ENCODE measurements at regions not wholly inside any gene's neighbourhood (a gene's known extent, or its start where the extent isn't known, plus 50 kb on each side); places are given as distances from the start of the nearest gene placed in this dataset.

DNA sequence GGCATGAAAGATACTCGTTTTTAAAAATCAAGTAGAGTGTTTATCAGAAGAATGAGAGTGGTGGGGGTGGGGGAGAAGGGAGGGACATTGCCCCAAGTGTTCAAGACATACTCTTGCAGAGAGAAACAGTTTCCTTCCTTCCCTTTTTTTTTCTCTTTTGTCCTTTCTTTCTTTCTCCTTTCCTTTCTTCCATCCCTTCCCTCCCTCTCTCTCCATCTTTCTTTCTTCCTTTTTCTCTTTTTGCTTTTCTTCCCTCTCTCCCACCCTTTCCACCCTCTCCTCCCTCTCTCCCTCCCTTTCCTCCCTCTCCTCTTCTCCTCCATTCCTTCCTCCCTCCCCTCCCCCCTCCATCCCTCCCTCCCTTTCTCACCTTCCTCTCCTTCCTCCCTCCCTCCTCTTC lies 478.3 kb upstream of the EDIL3 start:
- TF ChIP-seq ZNF274 (IDR thresholded peaks at IDR 0.05; ENCODE audit: low read depth, low read length) = no peak
- no peak for TF ChIP-seq YY1 (IDR thresholded peaks at IDR 0.05; ENCODE audit: insufficient read depth, insufficient read length)
- TF ChIP-seq SUZ12 (IDR thresholded peaks at IDR 0.05; ENCODE audit: extremely low read depth, insufficient read depth, insufficient read length) = no peak
- Histone ChIP-seq H3K4me3 (ENCODE audit: insufficient read length, low read depth) (no peak overlapping the region), H3K27me3 (ENCODE audit: insufficient read depth, insufficient read length) (no peaks in the 10 kb centered on the region), H3K36me3 (ENCODE audit: insufficient read depth, insufficient read length, low read length) (no peaks in the 10 kb centered on the region), H3K9me3 (ENCODE audit: insufficient read depth, low read length) (no peaks in the 10 kb centered on the region), H3K9ac (ENCODE audit: insufficient read length, low read depth) (no peak overlapping the region), H3K4me1 (ENCODE audit: insufficient read depth, insufficient read length) (no peaks in the 10 kb centered on the region)
- DNase-seq (ENCODE audit: low read depth, low spot score) = no peak

DNA sequence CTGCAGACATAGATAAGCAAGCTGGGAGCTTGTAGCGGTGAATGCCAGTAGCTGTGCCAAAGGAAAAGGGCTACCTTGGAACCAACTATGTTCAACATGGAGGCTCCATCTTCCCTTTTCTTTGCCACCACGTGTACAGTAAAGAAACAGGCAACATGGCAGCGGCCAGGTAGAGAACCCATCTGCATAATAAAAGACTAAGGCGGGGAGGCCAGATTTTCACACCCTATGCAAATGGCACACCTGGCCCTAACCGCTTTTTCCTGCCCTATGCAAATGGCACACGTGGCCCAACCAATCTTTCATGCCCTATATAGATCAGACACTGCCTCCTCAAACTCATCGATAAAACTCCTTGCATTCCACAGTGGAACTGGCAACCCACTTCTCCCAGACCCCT lies 477.5 kb upstream of the EDIL3 start:
- Histone ChIP-seq H3K36me3 (ENCODE audit: insufficient read depth, insufficient read length, low read length) (no peaks in the 10 kb centered on the region), H3K9ac (ENCODE audit: insufficient read length, low read depth) (no peak overlapping the region), H3K4me1 (ENCODE audit: insufficient read depth, insufficient read length) (no peaks in the 10 kb centered on the region), H3K4me3 (ENCODE audit: insufficient read length, low read depth) (no peak overlapping the region), H3K27me3 (ENCODE audit: insufficient read depth, insufficient read length) (no peaks in the 10 kb centered on the region), H3K9me3 (ENCODE audit: insufficient read depth, low read length) (no peaks in the 10 kb centered on the region)
- no peak for DNase-seq (ENCODE audit: low read depth, low spot score)
- TF ChIP-seq ZNF274 (IDR thresholded peaks at IDR 0.05; ENCODE audit: low read depth, low read length) (no peak), SUZ12 (IDR thresholded peaks at IDR 0.05; ENCODE audit: extremely low read depth, insufficient read depth, insufficient read length) (no peak), YY1 (IDR thresholded peaks at IDR 0.05; ENCODE audit: insufficient read depth, insufficient read length) (no peak)

DNA sequence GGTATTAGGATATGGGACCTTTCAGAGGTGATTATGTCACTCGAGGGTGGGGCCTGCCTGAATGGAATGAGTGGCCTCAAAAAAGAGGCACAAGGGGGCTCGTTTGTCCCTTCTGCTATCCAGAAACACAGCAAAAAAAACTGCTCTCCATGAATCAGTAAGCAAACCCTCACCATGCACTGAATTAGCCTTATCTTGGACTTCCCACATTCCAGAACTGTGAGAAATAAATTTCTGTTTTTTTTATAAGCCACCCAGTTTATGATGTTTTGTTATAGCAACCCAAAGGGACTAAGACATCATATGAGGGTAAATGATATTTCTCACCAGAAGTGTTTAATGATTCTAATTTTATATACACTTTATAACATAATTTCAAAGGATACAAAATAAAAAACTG lies 476.6 kb upstream of the EDIL3 start:
- no peak for TF ChIP-seq YY1 (IDR thresholded peaks at IDR 0.05; ENCODE audit: insufficient read depth, insufficient read length)
- Histone ChIP-seq H3K27me3 (ENCODE audit: insufficient read depth, insufficient read length) (no peaks in the 10 kb centered on the region), H3K36me3 (ENCODE audit: insufficient read depth, insufficient read length, low read length) (no peaks in the 10 kb centered on the region), H3K4me3 (ENCODE audit: insufficient read length, low read depth) (no peak overlapping the region), H3K9ac (ENCODE audit: insufficient read length, low read depth) (no peak overlapping the region), H3K4me1 (ENCODE audit: insufficient read depth, insufficient read length) (no peaks in the 10 kb centered on the region), H3K9me3 (ENCODE audit: insufficient read depth, low read length) (no peaks in the 10 kb centered on the region)
- DNase-seq (ENCODE audit: low read depth, low spot score) = no peak

DNA sequence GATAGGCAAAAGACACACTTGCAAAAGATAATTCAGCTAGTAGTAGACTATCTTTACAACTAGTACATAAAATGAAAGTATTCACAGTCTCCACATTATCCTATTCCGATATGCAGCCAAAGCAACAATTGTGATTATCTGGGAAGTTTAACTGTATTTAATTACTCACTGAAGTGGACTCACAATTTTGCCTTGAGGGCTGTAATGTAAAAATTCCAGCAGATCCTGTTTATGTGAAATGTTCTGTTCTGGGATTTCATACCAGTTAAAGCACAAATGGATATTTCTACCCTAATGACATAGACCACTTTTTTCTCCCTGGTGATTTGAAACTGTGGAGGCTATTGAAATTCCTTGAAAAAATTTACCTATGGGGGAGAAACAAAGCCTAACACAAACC lies 474.4 kb upstream of the EDIL3 start:
- no peak overlapping the region for H3K4me3 ChIP-seq (ENCODE audit: insufficient read length, low read depth)
- no peak for DNase-seq (ENCODE audit: low read depth, low spot score)
- TF ChIP-seq YY1 (IDR thresholded peaks at IDR 0.05; ENCODE audit: insufficient read depth, insufficient read length) = no peak
- TF ChIP-seq ZNF274 (IDR thresholded peaks at IDR 0.05; ENCODE audit: low read depth, low read length) = no peak
- TF ChIP-seq SUZ12 (IDR thresholded peaks at IDR 0.05; ENCODE audit: extremely low read depth, insufficient read depth, insufficient read length) = no peak
- H3K9me3 ChIP-seq (ENCODE audit: insufficient read depth, low read length) = no peaks in the 10 kb centered on the region
- no peak overlapping the region for H3K9ac ChIP-seq (ENCODE audit: insufficient read length, low read depth)
- H3K36me3 ChIP-seq (ENCODE audit: insufficient read depth, insufficient read length, low read length) = no peaks in the 10 kb centered on the region
- H3K4me1 ChIP-seq (ENCODE audit: insufficient read depth, insufficient read length) = no peaks in the 10 kb centered on the region
- H3K27me3 ChIP-seq (ENCODE audit: insufficient read depth, insufficient read length) = no peaks in the 10 kb centered on the region

DNA sequence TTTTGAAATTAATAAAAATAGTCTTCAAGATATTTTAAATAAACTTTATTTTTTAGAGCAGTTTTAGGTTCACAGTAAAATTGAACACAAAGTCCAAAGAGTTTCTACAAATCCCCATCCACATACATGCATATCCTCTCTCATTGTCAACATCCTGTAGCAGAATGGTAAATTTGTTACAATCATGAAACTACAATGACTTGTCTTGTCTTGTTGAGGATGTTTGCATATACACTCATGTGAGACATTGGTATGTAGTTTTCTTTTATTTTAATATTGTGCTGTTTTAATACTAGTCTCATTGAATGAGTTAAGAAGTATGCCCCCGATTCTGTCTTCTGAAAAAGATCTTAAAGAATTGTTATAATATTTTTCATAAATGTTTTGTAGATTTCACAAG lies 447.0 kb upstream of the EDIL3 start:
- Histone ChIP-seq H3K9me3 (ENCODE audit: insufficient read depth, low read length) (peaks cover 13% of the 10 kb centered on the region; the same call in 1 of the 2 replicates), H3K27me3 (ENCODE audit: insufficient read depth, insufficient read length) (no peaks in the 10 kb centered on the region), H3K9ac (ENCODE audit: insufficient read length, low read depth) (no peak overlapping the region), H3K36me3 (ENCODE audit: insufficient read depth, insufficient read length, low read length) (no peaks in the 10 kb centered on the region), H3K4me1 (ENCODE audit: insufficient read depth, insufficient read length) (no peaks in the 10 kb centered on the region), H3K4me3 (ENCODE audit: insufficient read length, low read depth) (no peak overlapping the region)
- no peak for TF ChIP-seq SUZ12 (IDR thresholded peaks at IDR 0.05; ENCODE audit: extremely low read depth, insufficient read depth, insufficient read length)
- DNase-seq (ENCODE audit: low read depth, low spot score) = no peak

DNA sequence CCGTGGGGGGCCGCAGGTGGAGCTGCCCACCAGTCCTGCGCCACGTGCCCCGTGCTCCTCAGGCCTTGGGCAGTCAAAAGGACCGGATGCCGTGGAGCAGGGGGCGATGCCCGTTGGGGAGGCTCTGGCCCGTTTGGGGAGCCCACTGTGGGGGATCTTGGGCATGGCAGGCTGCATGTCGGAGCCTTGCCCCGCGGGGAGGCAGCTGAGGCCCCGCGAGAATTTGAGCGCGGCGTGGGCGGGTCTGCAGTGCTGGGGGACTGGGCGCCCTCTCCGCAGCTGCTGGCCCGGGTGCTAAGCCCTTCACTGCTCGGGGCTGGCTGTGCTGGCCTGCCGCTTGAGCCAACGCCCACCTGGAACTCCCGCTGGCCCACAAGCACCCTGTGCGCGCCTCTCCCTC lies 445.6 kb upstream of the EDIL3 start:
- H3K9ac ChIP-seq (ENCODE audit: insufficient read length, low read depth) = no peak overlapping the region
- no peak for DNase-seq (ENCODE audit: low read depth, low spot score)
- TF ChIP-seq SUZ12 (IDR thresholded peaks at IDR 0.05; ENCODE audit: extremely low read depth, insufficient read depth, insufficient read length) (no peak), YY1 (IDR thresholded peaks at IDR 0.05; ENCODE audit: insufficient read depth, insufficient read length) (no peak), ZNF274 (IDR thresholded peaks at IDR 0.05; ENCODE audit: low read depth, low read length) (no peak)
- no peaks in the 10 kb centered on the region for H3K4me1 ChIP-seq (ENCODE audit: insufficient read depth, insufficient read length)
- H3K9me3 ChIP-seq (ENCODE audit: insufficient read depth, low read length) = peaks cover 13% of the 10 kb centered on the region; the same call in 1 of the 2 replicates
- no peaks in the 10 kb centered on the region for H3K27me3 ChIP-seq (ENCODE audit: insufficient read depth, insufficient read length)
- H3K4me3 ChIP-seq (ENCODE audit: insufficient read length, low read depth) = no peak overlapping the region
- H3K36me3 ChIP-seq (ENCODE audit: insufficient read depth, insufficient read length, low read length) = no peaks in the 10 kb centered on the region

DNA sequence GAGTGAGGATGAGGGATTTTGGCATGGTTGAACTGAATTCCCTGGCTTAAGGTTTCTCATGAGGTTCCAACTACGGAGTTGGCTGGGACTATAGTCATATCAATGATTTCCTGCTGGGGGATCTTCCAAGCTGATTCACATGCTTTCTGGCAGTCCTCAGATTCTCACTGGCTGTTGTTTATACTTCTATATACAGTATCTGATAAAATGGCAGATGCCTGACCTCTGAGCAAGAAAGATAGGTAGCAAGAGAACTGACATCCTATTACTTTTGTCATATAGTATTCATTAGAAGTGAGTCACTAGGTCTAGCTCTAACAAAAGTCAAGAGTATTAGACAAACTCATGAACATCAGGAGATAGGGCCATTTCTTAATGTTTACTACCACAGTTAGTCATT lies 440.9 kb upstream of the EDIL3 start:
- TF ChIP-seq YY1 (IDR thresholded peaks at IDR 0.05; ENCODE audit: insufficient read depth, insufficient read length) = no peak
- TF ChIP-seq SUZ12 (IDR thresholded peaks at IDR 0.05; ENCODE audit: extremely low read depth, insufficient read depth, insufficient read length) = no peak
- no peak for TF ChIP-seq ZNF274 (IDR thresholded peaks at IDR 0.05; ENCODE audit: low read depth, low read length)
- H3K4me3 ChIP-seq (ENCODE audit: insufficient read length, low read depth) = no peak overlapping the region
- no peaks in the 10 kb centered on the region for H3K4me1 ChIP-seq (ENCODE audit: insufficient read depth, insufficient read length)
- H3K36me3 ChIP-seq (ENCODE audit: insufficient read depth, insufficient read length, low read length) = no peaks in the 10 kb centered on the region
- H3K9ac ChIP-seq (ENCODE audit: insufficient read length, low read depth) = no peak overlapping the region
- no peaks in the 10 kb centered on the region for H3K27me3 ChIP-seq (ENCODE audit: insufficient read depth, insufficient read length)
- peaks cover 8% of the 10 kb centered on the region; the same call in 1 of the 2 replicates for H3K9me3 ChIP-seq (ENCODE audit: insufficient read depth, low read length)
- no peak for DNase-seq (ENCODE audit: low read depth, low spot score)

DNA sequence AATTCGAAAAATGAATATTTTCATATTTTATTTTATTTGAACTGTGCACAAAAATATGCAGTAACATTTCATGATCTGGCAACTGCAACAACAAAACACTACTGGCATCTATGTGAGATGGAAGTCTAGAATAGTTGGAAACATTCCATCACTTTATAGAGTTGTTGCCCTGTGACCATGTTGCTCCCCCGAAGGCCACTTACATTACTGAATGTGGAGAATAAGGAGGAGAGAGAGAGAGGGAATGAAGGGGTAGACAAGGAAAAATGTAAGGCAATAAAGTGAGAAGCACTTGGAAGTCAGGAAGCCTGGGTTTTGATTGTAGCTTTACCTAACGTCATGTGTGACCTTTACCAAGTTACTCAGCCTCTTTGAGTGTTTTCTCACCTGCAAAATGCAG lies 437.2 kb upstream of the EDIL3 start:
- H3K9me3 ChIP-seq (ENCODE audit: insufficient read depth, low read length) = no peaks in the 10 kb centered on the region
- H3K9ac ChIP-seq (ENCODE audit: insufficient read length, low read depth) = no peak overlapping the region
- H3K4me1 ChIP-seq (ENCODE audit: insufficient read depth, insufficient read length) = no peaks in the 10 kb centered on the region
- no peak for DNase-seq (ENCODE audit: low read depth, low spot score)
- no peak for TF ChIP-seq YY1 (IDR thresholded peaks at IDR 0.05; ENCODE audit: insufficient read depth, insufficient read length)
- no peak for TF ChIP-seq SUZ12 (IDR thresholded peaks at IDR 0.05; ENCODE audit: extremely low read depth, insufficient read depth, insufficient read length)
- TF ChIP-seq ZNF274 (IDR thresholded peaks at IDR 0.05; ENCODE audit: low read depth, low read length) = no peak
- no peak overlapping the region for H3K4me3 ChIP-seq (ENCODE audit: insufficient read length, low read depth)
- H3K27me3 ChIP-seq (ENCODE audit: insufficient read depth, insufficient read length) = no peaks in the 10 kb centered on the region
- H3K36me3 ChIP-seq (ENCODE audit: insufficient read depth, insufficient read length, low read length) = no peaks in the 10 kb centered on the region
